ENCODE measurements at regions not wholly inside any gene's neighbourhood (a gene's known extent, or its start where the extent isn't known, plus 50 kb on each side); places are given as distances from the start of the nearest gene placed in this dataset.
A peak's percentile ranks its signal among the peaks of the same experiment; 100 is the strongest.

DNA sequence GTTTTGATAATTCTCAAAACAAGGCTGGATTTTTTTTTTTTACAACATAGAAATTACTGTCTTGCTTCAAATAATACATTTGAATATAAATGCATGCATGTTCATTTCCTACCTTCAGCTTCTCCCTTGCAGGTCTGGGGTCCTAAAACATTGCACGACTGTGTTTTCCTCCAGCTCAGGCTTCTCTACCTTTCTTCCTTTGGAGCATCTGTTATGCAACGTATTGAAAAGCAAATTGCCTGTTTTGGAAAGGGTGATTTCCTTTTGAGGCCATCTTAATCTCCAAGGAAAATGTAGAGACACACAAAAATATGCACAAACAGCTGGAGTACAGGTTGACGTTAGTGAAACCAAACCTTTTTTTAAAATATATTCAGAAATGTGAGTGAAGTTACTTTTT lies 115.6 kb upstream of the TLL1 start:
- H3K4me3 ChIP-seq = no peak overlapping the region
- H3K27ac ChIP-seq = no peak overlapping the region

DNA sequence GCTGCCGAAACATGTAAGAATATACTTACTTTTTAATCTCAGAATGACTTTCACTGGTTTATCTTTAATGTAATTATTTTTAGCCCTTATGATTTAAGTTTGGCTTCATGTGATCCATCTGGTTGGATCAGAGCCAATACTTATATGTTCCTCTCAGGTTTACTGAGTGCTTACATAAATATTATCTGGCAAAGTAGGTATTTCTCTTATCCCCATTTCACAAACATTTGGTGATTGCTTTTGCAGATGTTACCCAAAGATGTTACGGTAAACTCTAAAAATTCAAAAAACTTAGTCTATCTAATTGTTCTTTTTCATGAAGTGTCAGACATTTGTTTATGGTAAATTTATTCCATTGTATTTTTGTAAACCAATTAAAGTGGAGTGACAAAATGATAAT lies 115.0 kb upstream of the TLL1 start:
- H3K27ac ChIP-seq = no peak overlapping the region
- no peak overlapping the region for H3K4me3 ChIP-seq

DNA sequence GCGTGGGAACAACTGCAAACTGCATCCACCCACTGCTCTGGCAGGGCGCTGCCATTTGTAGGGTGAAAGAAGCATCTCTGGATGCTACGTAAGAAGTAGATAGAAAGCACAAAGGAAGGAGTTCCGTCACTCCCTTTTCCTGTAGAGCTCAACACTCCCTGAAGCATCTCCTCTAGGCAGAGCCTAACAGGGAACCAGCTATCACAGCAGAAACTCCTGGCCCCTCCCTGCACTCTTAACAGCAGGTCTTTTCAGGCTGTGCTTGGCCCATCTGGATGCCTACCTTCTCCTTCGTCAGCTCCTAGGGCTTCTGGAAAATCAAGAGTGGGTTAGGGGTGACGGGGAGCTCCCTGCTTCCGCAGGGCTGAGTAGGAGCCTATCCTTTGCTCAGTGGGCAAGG lies 112.9 kb upstream of the TLL1 start:
- Histone ChIP-seq H3K4me3 (no peak overlapping the region), H3K27ac (no peak overlapping the region)

DNA sequence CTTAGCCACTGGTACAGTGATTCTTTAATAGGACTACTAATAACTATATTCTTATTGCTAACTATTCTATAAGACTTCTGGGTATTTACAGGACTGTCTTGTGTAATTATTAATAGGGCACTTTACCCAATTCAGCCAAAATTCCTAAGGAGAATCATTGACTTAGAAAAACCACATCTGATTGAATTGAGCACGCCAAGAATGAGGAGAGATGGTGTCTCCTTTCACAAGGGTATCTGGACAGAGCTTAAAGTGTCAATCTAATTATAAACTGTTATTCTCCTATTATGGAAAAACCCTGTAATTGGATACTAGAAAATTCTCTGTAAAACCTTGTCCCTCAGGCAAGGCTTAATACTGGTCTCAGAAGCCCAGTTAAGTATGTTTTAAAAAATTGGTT lies 111.1 kb upstream of the TLL1 start:
- H3K4me3 ChIP-seq = no peak overlapping the region
- H3K27ac ChIP-seq = no peak overlapping the region

DNA sequence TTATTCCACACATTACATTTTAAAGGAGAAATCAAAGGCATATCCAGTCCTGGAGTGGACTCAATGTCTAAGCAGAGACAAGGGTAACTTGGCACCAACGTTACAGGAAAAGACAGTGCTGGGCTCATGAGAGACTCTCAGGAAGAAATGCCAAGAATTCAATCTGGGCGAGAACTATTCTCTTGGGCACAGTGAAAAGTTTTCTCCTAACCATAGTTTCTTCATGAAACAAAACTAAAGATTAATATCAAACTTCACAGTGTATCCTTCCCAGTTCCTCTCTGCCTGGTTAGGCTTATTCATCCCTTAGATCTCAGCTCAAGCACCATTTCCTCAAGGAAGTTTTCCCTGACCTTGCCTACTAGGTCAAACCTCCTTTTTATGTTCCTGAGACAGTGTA lies 109.4 kb upstream of the TLL1 start:
- H3K27ac ChIP-seq = no peak overlapping the region
- no peak overlapping the region for H3K4me3 ChIP-seq

DNA sequence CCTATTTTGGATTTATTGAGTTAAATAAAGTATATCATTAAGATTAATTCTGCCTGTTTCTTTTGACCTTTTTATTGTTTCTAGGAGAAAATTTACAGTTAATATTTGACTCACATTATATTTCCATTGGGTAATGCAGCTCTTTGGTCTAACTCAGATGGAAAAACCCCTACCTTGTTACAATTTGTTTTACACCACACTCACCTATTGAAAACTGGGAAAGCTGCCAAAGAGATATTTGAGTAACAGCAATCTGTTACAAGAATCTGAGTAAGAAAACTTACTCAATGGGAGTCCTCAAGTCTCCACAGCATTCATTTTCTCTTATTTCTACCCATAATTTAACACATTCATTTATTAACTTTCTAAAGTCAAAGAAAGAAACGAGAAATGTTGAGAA lies 108.0 kb upstream of the TLL1 start:
- no peak overlapping the region for H3K4me3 ChIP-seq
- H3K27ac ChIP-seq = no peak overlapping the region

DNA sequence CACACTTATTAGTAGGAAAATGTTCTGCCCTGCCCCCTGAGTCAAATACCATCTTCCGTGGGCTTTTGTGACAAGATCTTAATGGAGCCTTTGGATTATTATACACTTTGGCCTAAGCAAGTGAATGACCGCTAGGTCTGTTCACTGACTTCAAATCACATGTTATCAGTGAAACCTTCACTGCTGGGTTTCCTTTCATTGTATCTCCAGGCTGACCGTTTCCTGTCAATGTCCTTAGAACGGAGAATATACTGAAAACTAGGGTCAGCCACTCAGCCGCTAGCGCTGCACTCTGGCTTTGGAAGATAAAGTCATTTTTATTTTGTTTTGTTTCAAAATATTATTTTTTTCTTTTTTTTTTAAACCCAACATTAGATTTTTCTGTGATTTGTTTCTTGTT lies 107.0 kb upstream of the TLL1 start:
- Histone ChIP-seq H3K27ac (no peak overlapping the region), H3K4me3 (no peak overlapping the region)

DNA sequence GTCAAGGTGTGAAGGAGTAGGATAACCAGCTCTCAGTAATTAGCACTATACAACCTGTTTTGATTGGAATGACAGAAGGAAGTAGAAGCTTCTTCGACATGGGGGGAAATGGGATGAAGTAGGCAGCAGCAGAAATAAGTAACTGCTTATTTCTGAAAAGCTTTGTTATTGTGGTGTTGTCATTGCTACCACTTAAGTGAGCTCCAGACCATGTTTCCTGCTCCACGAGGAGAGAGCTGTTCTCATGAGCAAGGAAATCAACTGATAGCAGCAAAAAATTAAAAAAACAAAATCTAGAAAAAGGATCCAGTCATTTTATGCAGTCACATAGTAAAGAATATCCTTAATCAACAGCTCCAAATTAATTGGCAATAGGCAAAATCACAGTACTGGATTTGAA lies 106.1 kb upstream of the TLL1 start:
- no peak overlapping the region for H3K27ac ChIP-seq
- H3K4me3 ChIP-seq = no peak overlapping the region

DNA sequence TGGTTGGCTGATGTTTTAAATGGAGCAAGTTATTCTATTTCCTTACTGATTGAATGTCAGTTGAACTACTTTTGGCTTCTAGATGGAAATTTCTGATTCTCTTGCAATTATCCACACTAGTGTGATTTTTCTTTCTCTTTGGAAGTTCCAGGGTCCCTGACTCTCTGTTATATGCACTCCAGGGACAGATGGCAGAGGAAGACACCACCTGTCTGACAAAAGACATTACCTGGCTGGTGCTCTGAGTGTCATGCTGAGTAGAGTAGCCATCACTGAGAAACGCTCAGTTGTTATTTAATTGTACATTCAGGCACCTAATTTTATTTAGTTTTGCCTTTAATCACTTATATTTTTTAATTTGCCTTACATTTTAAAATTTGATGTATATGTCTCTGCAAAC lies 105.4 kb upstream of the TLL1 start:
- H3K4me3 ChIP-seq = no peak overlapping the region
- no peak overlapping the region for H3K27ac ChIP-seq

DNA sequence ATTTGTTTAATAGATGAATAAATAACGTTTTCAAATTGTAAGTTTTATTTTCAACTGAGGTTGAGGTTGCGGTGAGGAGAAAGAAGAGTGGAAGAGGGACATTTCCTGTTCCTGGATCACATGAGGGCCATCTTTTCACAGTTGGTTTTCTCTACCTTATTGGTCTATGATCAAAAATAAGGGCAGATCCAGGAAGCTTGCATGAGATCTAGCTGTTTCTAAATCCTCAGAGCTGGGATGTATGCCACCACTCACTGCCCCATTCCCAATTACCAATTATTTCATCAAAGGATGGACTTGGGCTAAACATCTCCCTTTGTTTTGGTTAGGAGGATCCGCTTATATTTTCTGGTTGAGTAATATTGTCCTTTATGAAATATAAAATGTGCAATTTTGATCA lies 104.8 kb upstream of the TLL1 start:
- H3K4me3 ChIP-seq = no peak overlapping the region
- no peak overlapping the region for H3K27ac ChIP-seq

DNA sequence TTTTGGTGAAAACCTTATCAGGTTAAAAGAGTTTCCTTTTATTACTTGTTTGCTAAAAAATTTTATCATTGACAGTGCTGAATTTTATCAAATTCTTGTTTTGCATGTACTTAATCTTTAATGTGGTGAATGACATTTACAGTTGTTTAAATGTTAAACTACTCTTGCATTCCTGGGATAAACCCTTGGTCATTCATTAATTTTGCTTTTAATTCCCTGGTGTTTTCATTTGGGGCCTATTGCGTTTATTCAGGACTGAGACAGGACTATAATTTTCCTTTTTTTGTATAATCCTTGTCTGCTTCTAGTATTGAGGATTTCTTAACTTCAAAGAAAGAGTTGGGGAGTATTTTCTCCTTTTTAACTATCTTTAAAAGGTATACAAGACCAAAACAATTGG lies 98.7 kb upstream of the TLL1 start:
- no peak overlapping the region for H3K4me3 ChIP-seq
- H3K27ac ChIP-seq = no peak overlapping the region

DNA sequence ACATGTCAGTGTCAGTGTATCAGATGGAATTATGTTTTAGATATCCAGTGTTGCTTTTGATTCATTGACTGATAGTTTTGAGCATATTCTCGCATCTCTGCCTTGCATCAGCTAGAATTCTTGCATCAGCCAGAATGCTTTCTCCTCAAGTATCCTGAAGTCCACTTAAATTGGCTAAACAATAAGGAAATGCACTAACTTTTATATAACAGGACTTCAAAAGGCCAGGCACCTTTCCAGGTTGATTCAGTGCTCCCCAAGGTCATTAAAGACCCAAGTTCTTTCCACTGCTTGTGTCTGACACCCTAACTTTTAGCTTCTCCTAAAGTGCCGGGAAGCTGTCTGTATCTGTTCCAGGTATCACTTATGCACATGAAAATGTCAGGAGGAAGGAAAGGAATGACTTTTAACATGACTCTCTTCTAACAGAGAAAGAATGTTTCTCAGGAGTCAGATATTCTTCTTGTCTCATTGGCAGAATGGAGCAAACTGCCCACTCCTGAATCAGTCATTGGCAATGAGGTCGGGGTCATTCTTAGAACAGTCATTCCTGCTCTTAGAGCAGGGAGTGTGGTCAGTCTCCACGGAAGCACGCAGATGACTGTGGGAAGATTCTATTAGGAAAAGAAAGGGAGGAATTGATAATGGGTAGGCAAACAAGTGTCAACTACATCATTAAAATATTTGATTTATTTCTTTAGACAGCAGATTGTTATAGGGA lies 92.9 kb upstream of the TLL1 start:
- Histone ChIP-seq H3K27ac (no peak overlapping the region), H3K4me3 (no peak overlapping the region)

DNA sequence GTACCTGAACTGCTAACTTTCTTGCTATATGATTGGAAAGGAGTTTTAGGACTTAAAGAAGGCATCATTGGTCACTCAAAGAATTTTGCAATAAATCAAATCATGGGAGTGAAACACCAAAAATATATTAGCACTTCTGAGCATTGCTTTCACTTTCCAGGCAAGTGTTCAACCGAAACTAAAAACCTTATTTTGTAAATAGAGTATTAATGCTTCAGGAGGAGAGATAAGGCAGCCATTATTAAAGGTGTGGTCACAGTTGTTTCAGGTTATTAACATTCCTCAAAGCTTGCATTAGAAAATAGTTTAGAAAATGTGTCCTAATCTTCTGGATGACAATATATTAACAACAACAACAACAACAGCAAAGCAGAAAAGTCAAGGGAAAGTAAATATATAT lies 92.3 kb upstream of the TLL1 start:
- Histone ChIP-seq H3K27ac (no peak overlapping the region), H3K4me3 (no peak overlapping the region)

DNA sequence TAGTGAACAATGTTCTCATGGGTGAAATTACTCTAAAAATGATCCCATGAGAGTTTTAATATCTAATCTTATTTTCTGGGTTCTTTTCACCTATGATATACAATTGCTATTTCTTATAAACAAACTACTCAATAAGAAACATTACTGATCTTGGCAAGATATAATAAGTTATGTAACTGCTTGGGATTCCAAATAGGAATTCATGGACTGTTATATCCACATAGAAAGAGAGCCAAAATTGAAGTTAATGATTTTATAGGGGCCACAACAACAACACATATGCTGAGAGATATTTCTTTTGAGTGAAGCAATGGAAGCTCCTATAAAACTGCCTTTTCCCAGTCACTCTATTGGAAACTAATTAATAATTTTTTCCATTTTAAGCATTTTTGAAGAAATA lies 90.4 kb upstream of the TLL1 start:
- Histone ChIP-seq H3K4me3 (no peak overlapping the region), H3K27ac (no peak overlapping the region)

DNA sequence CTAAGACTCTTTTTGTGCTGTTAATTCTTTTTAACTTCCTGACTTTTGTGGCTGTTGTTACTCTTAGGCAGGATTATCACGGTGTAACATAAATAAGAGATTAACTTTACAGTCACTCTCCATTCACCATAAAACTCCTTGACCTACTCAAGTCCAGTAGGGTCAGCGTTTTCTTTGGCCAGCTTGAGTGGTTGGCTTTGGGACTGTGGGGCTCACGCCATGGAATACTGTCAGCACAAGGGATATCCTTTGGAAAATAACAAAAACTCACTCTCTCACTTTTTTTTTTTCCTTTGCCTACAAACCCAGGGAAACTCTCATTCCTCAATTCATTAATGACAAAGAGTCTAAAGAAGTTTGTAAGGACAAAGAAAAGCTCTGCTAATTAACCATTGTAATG lies 89.4 kb upstream of the TLL1 start:
- no peak overlapping the region for H3K27ac ChIP-seq

DNA sequence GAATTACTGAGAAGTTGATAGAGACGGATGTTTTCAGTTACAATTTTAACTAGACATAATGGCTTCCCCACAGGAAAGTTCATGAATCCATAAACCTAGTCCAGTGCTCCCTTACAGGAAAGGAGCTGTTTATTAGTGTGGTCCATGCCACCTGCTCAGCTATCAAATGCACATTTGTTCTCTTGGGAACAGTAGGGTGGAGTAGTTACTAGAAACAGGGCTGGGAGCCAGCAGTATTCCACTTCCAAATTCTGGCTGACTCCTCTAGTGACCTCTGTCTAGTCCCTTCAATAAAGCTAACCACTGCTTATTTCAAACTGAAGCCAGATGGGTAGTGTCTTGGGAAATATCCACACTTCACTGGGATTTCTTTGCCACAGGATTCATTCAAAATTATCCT lies 88.4 kb upstream of the TLL1 start:
- Histone ChIP-seq H3K4me3 (no peak overlapping the region), H3K27ac (no peak overlapping the region)

More for the DNA sequence above, 89.4 kb upstream of the TLL1 start:
- H3K4me3 ChIP-seq = no peak overlapping the region

DNA sequence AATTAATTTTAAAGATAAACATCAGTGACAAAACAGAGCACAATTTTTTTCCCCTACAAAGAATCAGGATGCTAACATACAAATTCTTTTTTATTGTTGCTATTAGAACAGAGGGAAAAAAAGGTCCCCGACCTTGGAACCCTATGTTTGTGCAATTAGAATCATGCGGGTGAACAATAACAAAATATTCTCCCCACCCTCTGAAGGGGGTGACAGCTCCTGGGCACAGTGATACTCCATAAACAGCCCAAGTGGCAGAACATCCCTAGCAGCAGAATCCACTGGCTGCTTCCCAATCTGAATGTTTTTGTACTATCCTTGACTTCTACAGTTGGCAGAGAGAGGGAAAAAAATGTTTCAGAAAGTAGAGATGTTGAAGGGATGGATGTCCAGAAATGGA lies 87.7 kb upstream of the TLL1 start:
- Histone ChIP-seq H3K4me3 (no peak overlapping the region), H3K27ac (peak overlapping the region in 1 of 21 experiments; percentile 7)

DNA sequence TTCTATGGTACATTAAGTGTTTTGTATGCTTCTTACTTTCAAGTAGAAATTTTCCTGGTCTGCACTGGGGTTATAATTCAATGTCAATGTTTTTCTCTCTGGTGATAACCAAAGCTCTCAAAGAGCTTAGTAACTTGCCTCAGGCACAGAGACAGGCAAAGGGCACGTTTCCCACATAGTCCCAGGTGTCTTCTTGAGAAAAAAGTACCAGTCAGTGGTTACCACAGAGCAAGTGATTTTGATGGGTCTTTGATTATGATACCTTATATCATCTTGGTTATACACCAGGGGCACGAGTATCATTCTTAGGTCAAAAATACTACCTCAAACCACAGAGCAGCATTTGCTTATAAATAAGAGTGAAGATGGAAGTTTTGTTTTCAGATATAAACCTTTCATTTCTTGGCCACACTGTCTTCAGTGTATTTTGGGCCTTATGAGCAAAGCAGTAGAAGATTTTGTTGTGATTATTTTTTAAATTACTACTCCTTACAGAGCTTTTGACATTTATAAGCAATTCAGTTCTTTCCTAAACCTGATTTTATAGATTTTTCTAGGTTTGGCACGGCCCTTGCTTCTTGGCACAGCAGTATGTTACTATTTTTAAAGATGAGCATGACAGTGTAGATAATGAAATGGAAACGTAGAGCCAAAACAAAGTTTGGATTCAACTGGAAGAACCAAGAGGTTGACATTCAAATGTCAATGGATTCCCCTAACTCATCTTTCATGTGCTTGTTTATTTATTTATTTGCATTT lies 85.3 kb upstream of the TLL1 start:
- H3K4me3 ChIP-seq = no peak overlapping the region
- no peak overlapping the region for H3K27ac ChIP-seq

DNA sequence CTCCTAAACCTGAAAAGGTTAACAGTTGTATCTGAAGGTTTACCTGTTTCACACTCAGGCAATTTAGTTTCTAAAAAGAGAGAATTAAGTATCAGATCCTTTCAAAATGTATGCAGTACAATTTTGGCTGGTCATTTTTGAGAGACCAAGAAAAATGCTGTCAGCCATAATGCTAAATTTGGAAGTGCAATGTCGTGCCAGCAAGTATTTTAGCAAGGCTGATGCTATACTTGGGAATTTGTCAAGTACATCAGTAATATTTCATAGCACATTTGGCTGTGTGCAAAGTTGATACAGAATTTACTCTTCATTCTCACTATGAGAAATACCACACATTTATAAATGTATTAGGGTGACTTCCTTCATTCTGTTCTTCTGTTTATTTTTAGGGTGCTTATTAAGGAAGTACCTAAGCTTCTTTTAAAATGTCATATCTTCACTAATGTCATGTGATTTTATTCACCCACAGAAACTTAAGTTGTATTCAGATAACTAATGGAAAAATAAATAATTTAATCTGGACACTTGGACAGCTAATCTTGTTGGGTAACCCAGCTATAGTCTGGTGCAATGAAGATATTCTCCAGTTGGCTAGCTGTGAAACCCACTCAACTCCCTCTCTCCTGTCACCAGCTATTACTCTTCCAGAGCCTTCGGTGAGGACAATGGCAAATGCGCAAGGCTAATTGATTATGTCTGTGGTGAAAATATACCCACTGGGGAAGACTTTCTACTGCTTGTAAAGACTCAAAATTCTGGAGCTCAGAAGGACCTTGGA lies 84.2 kb upstream of the TLL1 start:
- H3K4me3 ChIP-seq = no peak overlapping the region
- H3K27ac ChIP-seq = no peak overlapping the region

DNA sequence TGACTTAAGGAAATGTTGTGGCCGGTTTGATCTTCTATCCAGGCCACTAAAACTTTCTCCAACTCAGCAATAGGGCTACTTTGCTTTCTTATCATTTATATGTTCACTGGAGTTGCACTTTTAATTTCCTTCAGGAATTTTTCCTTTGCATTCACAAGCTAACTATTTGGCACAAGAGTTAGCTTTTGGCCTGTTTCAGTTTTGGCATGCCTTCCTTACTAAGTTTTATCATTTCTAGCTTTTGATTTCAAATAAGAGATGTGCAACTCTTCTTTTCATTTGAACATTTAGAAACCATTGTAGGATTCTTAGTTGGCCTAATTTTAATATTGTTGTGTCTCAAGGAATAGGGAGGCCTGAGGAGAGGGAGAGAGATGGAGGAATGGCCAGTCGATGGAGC lies 79.8 kb upstream of the TLL1 start:
- Histone ChIP-seq H3K4me3 (no peak overlapping the region), H3K27ac (no peak overlapping the region)

DNA sequence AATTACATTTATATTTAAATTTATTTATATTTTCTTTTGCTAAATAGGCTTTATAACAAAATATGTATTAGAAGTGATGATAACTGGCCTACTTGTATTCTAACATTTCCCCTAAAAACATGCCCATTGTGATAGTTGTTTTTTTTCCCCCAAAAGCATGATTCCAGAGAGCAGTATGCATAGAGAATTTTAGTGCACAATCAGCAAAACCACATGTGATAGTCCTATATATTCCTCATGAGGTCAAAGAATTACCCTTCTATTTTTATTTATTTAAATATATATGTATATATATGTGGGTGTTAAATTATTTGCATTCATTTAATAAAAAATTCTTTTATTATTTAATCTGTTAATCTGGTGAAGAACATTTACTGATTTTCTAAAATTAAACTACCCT lies 78.2 kb upstream of the TLL1 start:
- H3K4me3 ChIP-seq = no peak overlapping the region
- H3K27ac ChIP-seq = no peak overlapping the region
